ENCODE measurements at regions not wholly inside any gene's neighbourhood (a gene's known extent, or its start where the extent isn't known, plus 50 kb on each side); places are given as distances from the start of the nearest gene placed in this dataset.

- TF ChIP-seq CTCF (IDR thresholded peaks at IDR 0.05) = no peak
- DNase-seq = no peak
- intact Hi-C loops (cut with DNase I; ENCODE audit: low total_unique reads) = no loop called here
- Histone ChIP-seq H3K4me1 (peaks cover 0 to 5% (median 1%) of the 10 kb centered on the region in 4 donors), H3K27me3 (peaks cover 0 to 7% of the 10 kb centered on the region in 2 donors), H3K27ac (no peak overlapping the region), H3K9me3 (peaks cover 0 to 3% (median 2%) of the 10 kb centered on the region in 3 donors), H3K4me3 (no peak overlapping the region), H3K36me3 (no peaks in the 10 kb centered on the region)
Measured at GRCh38 chr13:106343836-106344235, 191.6 kb downstream of the EFNB2 start.

- no peaks in the 10 kb centered on the region for H3K36me3 ChIP-seq
- no peak overlapping the region for H3K27ac ChIP-seq
- no peaks in the 10 kb centered on the region for H3K27me3 ChIP-seq
- H3K4me1 ChIP-seq = no peaks in the 10 kb centered on the region
- peaks cover 0 to 7% (median 3%) of the 10 kb centered on the region in 3 donors for H3K9me3 ChIP-seq
- H3K4me3 ChIP-seq = no peak overlapping the region
- DNase-seq = no peak
- intact Hi-C loops (cut with DNase I; ENCODE audit: low total_unique reads) = no loop called here
- no peak for TF ChIP-seq CTCF (IDR thresholded peaks at IDR 0.05)
Measured at GRCh38 chr13:106340249-106340648, 195.2 kb downstream of the EFNB2 start.

GRCh38 chr13:106337096-106337850 lies 198.2 kb downstream of the EFNB2 start:
- Histone ChIP-seq H3K36me3 (no peaks in the 10 kb centered on the region), H3K4me3 (no peak overlapping the region), H3K4me1 (no peaks in the 10 kb centered on the region), H3K9me3 (peaks cover 0 to 7% (median 3%) of the 10 kb centered on the region in 3 donors), H3K27ac (no peak overlapping the region), H3K27me3 (no peaks in the 10 kb centered on the region)
- no peak for DNase-seq
- no peak for TF ChIP-seq CTCF (IDR thresholded peaks at IDR 0.05)
- intact Hi-C loops (cut with DNase I; ENCODE audit: low total_unique reads) = no loop called here

- Histone ChIP-seq H3K4me1 (no peaks in the 10 kb centered on the region), H3K27me3 (no peaks in the 10 kb centered on the region), H3K4me3 (no peak overlapping the region), H3K9me3 (peaks cover 0 to 7% (median 3%) of the 10 kb centered on the region in 3 donors), H3K27ac (no peak overlapping the region), H3K36me3 (no peaks in the 10 kb centered on the region)
- intact Hi-C loops (cut with DNase I; ENCODE audit: low total_unique reads) = no loop called here
- no peak for DNase-seq
- TF ChIP-seq CTCF (IDR thresholded peaks at IDR 0.05) = no peak
Measured at GRCh38 chr13:106336668-106337067, 198.8 kb downstream of the EFNB2 start.

- TF ChIP-seq CTCF (IDR thresholded peaks at IDR 0.05) = no peak
- Histone ChIP-seq H3K4me1 (no peaks in the 10 kb centered on the region), H3K27ac (no peak overlapping the region), H3K4me3 (no peak overlapping the region), H3K27me3 (no peaks in the 10 kb centered on the region), H3K36me3 (no peaks in the 10 kb centered on the region), H3K9me3 (no peaks in the 10 kb centered on the region)
- DNase-seq = no peak
- intact Hi-C loops (cut with DNase I; ENCODE audit: low total_unique reads) = no loop called here
Measured at GRCh38 chr13:106332621-106333020, 202.8 kb downstream of the EFNB2 start.
